ENCODE measurements at regions not wholly inside any gene's neighbourhood (a gene's known extent, or its start where the extent isn't known, plus 50 kb on each side); places are given as distances from the start of the nearest gene placed in this dataset.

- no peak for TF ChIP-seq ZNF317 (CRISPR knock-in tag; IDR thresholded peaks at IDR 0.05; ENCODE audit: borderline replicate concordance, low read depth)
- TF ChIP-seq MAX (CRISPR knock-in tag; IDR thresholded peaks at IDR 0.05) = no peak
- TF ChIP-seq RELA (CRISPR knock-in tag; IDR thresholded peaks at IDR 0.05; ENCODE audit: borderline replicate concordance) = no peak
- no peak for TF ChIP-seq NR1H2 (CRISPR knock-in tag; IDR thresholded peaks at IDR 0.05)
- TF ChIP-seq CTCF (IDR thresholded peaks at IDR 0.05) = no peak
- no peak for TF ChIP-seq USF2 (CRISPR knock-in tag; IDR thresholded peaks at IDR 0.05)
- no peak for TF ChIP-seq ZMAT4 (CRISPR knock-in tag; IDR thresholded peaks at IDR 0.05)
These were observed 187.7 kb upstream of the CHD1 start for GRCh38 chr5:99116526-99116925.

All from WTC11 (cell line).